ENCODE measurements at regions not wholly inside any gene's neighbourhood (a gene's known extent, or its start where the extent isn't known, plus 50 kb on each side); places are given as distances from the start of the nearest gene placed in this dataset.

DNA sequence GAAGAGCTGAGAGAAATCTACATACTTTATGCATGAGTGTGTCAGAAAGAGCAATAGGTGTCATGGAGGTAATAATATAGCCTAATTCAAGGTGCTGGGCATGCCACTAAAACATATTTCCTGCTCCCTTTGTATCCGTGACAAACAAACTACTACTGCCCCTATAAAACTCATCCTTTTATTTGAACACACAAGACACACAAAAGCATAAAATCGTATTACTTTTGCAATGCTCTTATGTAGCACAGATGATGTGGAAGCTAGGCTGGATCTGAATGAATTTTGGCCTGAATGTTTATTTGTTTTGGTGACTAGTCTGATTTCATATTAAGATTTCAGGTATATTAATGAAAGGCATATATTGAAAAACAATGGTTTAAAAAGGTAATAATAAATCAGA, 239.3 kb upstream of the NEGR1 start:
- TF ChIP-seq, protein P1, sequence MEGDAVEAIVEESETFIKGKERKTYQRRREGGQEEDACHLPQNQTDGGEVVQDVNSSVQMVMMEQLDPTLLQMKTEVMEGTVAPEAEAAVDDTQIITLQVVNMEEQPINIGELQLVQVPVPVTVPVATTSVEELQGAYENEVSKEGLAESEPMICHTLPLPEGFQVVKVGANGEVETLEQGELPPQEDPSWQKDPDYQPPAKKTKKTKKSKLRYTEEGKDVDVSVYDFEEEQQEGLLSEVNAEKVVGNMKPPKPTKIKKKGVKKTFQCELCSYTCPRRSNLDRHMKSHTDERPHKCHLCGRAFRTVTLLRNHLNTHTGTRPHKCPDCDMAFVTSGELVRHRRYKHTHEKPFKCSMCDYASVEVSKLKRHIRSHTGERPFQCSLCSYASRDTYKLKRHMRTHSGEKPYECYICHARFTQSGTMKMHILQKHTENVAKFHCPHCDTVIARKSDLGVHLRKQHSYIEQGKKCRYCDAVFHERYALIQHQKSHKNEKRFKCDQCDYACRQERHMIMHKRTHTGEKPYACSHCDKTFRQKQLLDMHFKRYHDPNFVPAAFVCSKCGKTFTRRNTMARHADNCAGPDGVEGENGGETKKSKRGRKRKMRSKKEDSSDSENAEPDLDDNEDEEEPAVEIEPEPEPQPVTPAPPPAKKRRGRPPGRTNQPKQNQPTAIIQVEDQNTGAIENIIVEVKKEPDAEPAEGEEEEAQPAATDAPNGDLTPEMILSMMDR (conservative IDR thresholded peaks at IDR 0.05): no peak
- Mint-ChIP-seq H3K36me3 (ENCODE audit: low read depth) (no peaks in the 10 kb centered on the region), H3K4me3 (no peak overlapping the region), H3K27me3 (ENCODE audit: insufficient read depth) (no peaks in the 10 kb centered on the region), H3K4me1 (peaks cover 2% of the 10 kb centered on the region), H3K27ac (no peak overlapping the region), H3K9me3 (no peaks in the 10 kb centered on the region)
- H3K4me3 ChIP-seq (ENCODE audit: low read length): no peak overlapping the region
- H3K9ac ChIP-seq (ENCODE audit: extremely low read depth, low read length, poor library complexity, severe bottlenecking): no peak overlapping the region
- H3K9me3 ChIP-seq (ENCODE audit: control insufficient read depth, low read length): no peaks in the 10 kb centered on the region
- 88 to 90% methylated on average over 1 to 2 of the region's 2 CpGs for WGBS, 2 experiments (ENCODE audit: insufficient coverage in 1 of 2, insufficient read length in 1 of 2)
- no peaks in the 10 kb centered on the region for H3K4me1 ChIP-seq (ENCODE audit: control insufficient read depth, insufficient read depth, low read length)
- no peak for DNase-seq
- H3K36me3 ChIP-seq (ENCODE audit: control insufficient read depth, insufficient read depth, low read length): no peaks in the 10 kb centered on the region
- H3K27me3 ChIP-seq (ENCODE audit: control insufficient read depth, insufficient read depth, low read length, poor library complexity, severe bottlenecking): no peaks in the 10 kb centered on the region
- no peak overlapping the region for H3K27ac ChIP-seq (ENCODE audit: low read depth, low read length)

DNA sequence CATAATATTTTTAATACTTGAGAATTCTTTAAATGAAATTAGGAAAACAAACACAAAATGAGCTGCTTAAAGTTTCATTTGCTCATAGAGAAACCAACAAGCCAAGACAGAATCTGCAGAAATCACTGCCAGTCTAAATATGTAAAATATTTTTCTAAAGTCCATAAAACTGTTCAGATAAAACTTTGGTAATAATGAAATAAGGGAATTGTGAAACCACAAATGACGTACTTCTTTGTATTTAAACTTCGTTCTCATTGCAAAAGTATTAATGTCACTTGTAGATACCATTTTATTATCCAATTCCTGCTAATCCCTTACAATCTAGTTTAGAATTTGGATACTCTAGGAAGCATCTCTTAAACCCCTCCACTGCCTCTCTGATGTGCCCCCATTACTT, 234.5 kb upstream of the NEGR1 start:
- H3K27ac ChIP-seq (ENCODE audit: low read depth, low read length): no peak overlapping the region
- Mint-ChIP-seq H3K4me1 (peaks cover 2% of the 10 kb centered on the region), H3K36me3 (ENCODE audit: low read depth) (no peaks in the 10 kb centered on the region), H3K4me3 (no peak overlapping the region), H3K27me3 (ENCODE audit: insufficient read depth) (no peaks in the 10 kb centered on the region), H3K9me3 (no peaks in the 10 kb centered on the region), H3K27ac (no peak overlapping the region)
- H3K27me3 ChIP-seq (ENCODE audit: control insufficient read depth, insufficient read depth, low read length, poor library complexity, severe bottlenecking): no peaks in the 10 kb centered on the region
- no peak overlapping the region for H3K4me3 ChIP-seq (ENCODE audit: low read length)
- TF ChIP-seq, protein P1 (conservative IDR thresholded peaks at IDR 0.05): no peak
- WGBS, 2 experiments (ENCODE audit: insufficient coverage in 1 of 2, insufficient read length in 1 of 2): 97 to 100% methylated on average over 2 of the region's 2 CpGs
- no peaks in the 10 kb centered on the region for H3K9me3 ChIP-seq (ENCODE audit: control insufficient read depth, low read length)
- no peaks in the 10 kb centered on the region for H3K4me1 ChIP-seq (ENCODE audit: control insufficient read depth, insufficient read depth, low read length)
- no peaks in the 10 kb centered on the region for H3K36me3 ChIP-seq (ENCODE audit: control insufficient read depth, insufficient read depth, low read length)
- no peak overlapping the region for H3K9ac ChIP-seq (ENCODE audit: extremely low read depth, low read length, poor library complexity, severe bottlenecking)
- no peak for DNase-seq

DNA sequence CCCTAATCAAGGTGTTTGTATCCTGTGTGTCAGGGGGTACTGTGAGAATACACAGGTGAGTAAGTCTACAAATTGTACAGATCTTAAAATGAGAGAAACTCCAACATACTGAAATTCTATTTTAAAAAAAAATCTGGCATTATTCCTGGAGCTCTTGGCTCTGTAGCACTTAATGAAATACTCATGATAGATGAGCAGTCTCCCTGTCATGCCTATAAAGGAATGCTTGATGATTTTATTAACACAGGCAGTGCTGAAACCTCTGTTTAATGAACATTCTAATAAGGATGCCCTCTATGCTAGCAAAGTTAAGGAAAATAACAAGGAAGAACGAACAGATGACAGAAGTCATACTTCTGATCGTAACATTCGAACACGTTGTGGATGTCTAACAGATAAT, 233.9 kb upstream of the NEGR1 start:
- DNase-seq: no peak
- TF ChIP-seq, protein P1 (conservative IDR thresholded peaks at IDR 0.05): no peak
- Mint-ChIP-seq H3K36me3 (ENCODE audit: low read depth) (no peaks in the 10 kb centered on the region), H3K27ac (no peak overlapping the region), H3K27me3 (ENCODE audit: insufficient read depth) (no peaks in the 10 kb centered on the region), H3K4me1 (peaks cover 2% of the 10 kb centered on the region), H3K4me3 (no peak overlapping the region), H3K9me3 (no peaks in the 10 kb centered on the region)
- Histone ChIP-seq H3K36me3 (ENCODE audit: control insufficient read depth, insufficient read depth, low read length) (no peaks in the 10 kb centered on the region), H3K9me3 (ENCODE audit: control insufficient read depth, low read length) (no peaks in the 10 kb centered on the region), H3K27me3 (ENCODE audit: control insufficient read depth, insufficient read depth, low read length, poor library complexity, severe bottlenecking) (no peaks in the 10 kb centered on the region), H3K27ac (ENCODE audit: low read depth, low read length) (no peak overlapping the region), H3K4me1 (ENCODE audit: control insufficient read depth, insufficient read depth, low read length) (no peaks in the 10 kb centered on the region), H3K9ac (ENCODE audit: extremely low read depth, low read length, poor library complexity, severe bottlenecking) (no peak overlapping the region), H3K4me3 (ENCODE audit: low read length) (no peak overlapping the region)
- WGBS, 2 experiments (ENCODE audit: insufficient coverage in 1 of 2, insufficient read length in 1 of 2): 92 to 95% methylated on average over 2 to 4 of the region's 4 CpGs

All from endodermal cell (in vitro differentiated cells).